ENCODE measurements at regions not wholly inside any gene's neighbourhood (a gene's known extent, or its start where the extent isn't known, plus 50 kb on each side); places are given as distances from the start of the nearest gene placed in this dataset.
"Not testable (repeated sequence)": the region's sequence is repeated elsewhere in the genome, so short reads cannot be mapped to it uniquely, and the experiment has no call there.

GRCh38 chr9:42378418-42378815, 195.0 kb downstream of the SPATA31A6 start:
- no peak for DNase-seq

GRCh38 chr9:42379602-42380001, 196.1 kb downstream of the SPATA31A6 start:
- DNase-seq, result not testable (repeated sequence)

GRCh38 chr9:42384585-42384984, 201.1 kb downstream of the SPATA31A6 start:
- not testable (repeated sequence) for DNase-seq

GRCh38 chr9:42385574-42386120, 202.2 kb downstream of the SPATA31A6 start:
- not testable (repeated sequence) for DNase-seq

GRCh38 chr9:42386477-42386876, 203.0 kb downstream of the SPATA31A6 start:
- no peak for DNase-seq

- DNase-seq, result no peak
Observed at GRCh38 chr9:42388146-42388690, 204.8 kb downstream of the SPATA31A6 start.

- no peak for DNase-seq
Observed at GRCh38 chr9:42388846-42389245, 205.4 kb downstream of the SPATA31A6 start.

- DNase-seq, result not testable (repeated sequence)
Observed at GRCh38 chr9:42392773-42393455, 209.5 kb downstream of the SPATA31A6 start.

- no peak for DNase-seq
Observed at GRCh38 chr9:42396318-42396717, 212.9 kb downstream of the SPATA31A6 start.

- DNase-seq, result not testable (repeated sequence)
Observed at GRCh38 chr9:42397336-42397735, 213.9 kb downstream of the SPATA31A6 start.

- not testable (repeated sequence) for DNase-seq
Observed at GRCh38 chr9:42402919-42403318, 219.5 kb downstream of the SPATA31A6 start.

GRCh38 chr9:42409581-42409980, 226.1 kb downstream of the SPATA31A6 start:
- not testable (repeated sequence) for DNase-seq

- not testable (repeated sequence) for DNase-seq
Observed at GRCh38 chr9:42412354-42412753, 228.9 kb downstream of the SPATA31A6 start.

GRCh38 chr9:42414865-42415264, 231.4 kb downstream of the SPATA31A6 start:
- not testable (repeated sequence) for DNase-seq

- not testable (repeated sequence) for DNase-seq
Observed at GRCh38 chr9:42419652-42420051, 236.2 kb downstream of the SPATA31A6 start.

- not testable (repeated sequence) for DNase-seq
Observed at GRCh38 chr9:42420324-42420723, 236.9 kb downstream of the SPATA31A6 start.

- not testable (repeated sequence) for DNase-seq
Observed at GRCh38 chr9:42421630-42422029, 238.2 kb downstream of the SPATA31A6 start.

- not testable (repeated sequence) for DNase-seq
Observed at GRCh38 chr9:42430674-42431615, 247.5 kb downstream of the SPATA31A6 start.

GRCh38 chr9:42431616-42432010, 248.2 kb downstream of the SPATA31A6 start:
- DNase-seq, result not testable (repeated sequence)

- DNase-seq, result not testable (repeated sequence)
Observed at GRCh38 chr9:42434844-42435714, 251.6 kb downstream of the SPATA31A6 start.

GRCh38 chr9:42435715-42436342, 252.4 kb downstream of the SPATA31A6 start:
- DNase-seq, result not testable (repeated sequence)

All from activated CD4-positive, alpha-beta T cell treated with anti-CD3 and anti-CD28 coated beads for 48 hours (primary cell).